HG02970 (cell line): ENCODE measurements at regions not wholly inside any gene's neighbourhood (a gene's known extent, or its start where the extent isn't known, plus 50 kb on each side); places are given as distances from the start of the nearest gene placed in this dataset.

Experiments
- ATAC-seq: cut with Tn5 transposase; IDR thresholded peaks from one replicate; pipeline ENCODE4 v1.9.1; 2021; ENCODE audit warnings: mild to moderate bottlenecking, moderate library complexity, moderate number of reproducible peaks; ENCODE audit not compliant: unreplicated experiment, low FRiP score

GRCh38 chr13:69579351-69579750, 528.3 kb upstream of the ATXN8OS start:
- ATAC-seq, result no peak

GRCh38 chr13:69571606-69572323, 535.9 kb upstream of the ATXN8OS start:
- no peak for ATAC-seq

GRCh38 chr13:69567514-69567913, 540.1 kb upstream of the ATXN8OS start:
- ATAC-seq, result no peak

GRCh38 chr13:69566104-69566716, 541.4 kb upstream of the ATXN8OS start:
- ATAC-seq, result no peak

GRCh38 chr13:69565334-69565733, 542.3 kb upstream of the ATXN8OS start:
- peak; percentile 82 for ATAC-seq

- ATAC-seq, result no peak
Measured at GRCh38 chr13:69556540-69557196, 551.0 kb upstream of the ATXN8OS start.

GRCh38 chr13:69553976-69554375, 553.6 kb upstream of the ATXN8OS start:
- no peak for ATAC-seq

GRCh38 chr13:69551193-69551592, 556.4 kb upstream of the ATXN8OS start:
- no peak for ATAC-seq

- no peak for ATAC-seq
Measured at GRCh38 chr13:69547780-69548179, 559.8 kb upstream of the ATXN8OS start.

GRCh38 chr13:69545551-69545950, 562.1 kb upstream of the ATXN8OS start:
- ATAC-seq, result no peak

- ATAC-seq, result no peak
Measured at GRCh38 chr13:69524459-69525150, 583.0 kb upstream of the ATXN8OS start.

- no peak for ATAC-seq
Measured at GRCh38 chr13:69496981-69497380, 610.6 kb upstream of the ATXN8OS start.

GRCh38 chr13:69495096-69495495, 612.5 kb upstream of the ATXN8OS start:
- ATAC-seq, result no peak

- ATAC-seq, result no peak
Measured at GRCh38 chr13:69487576-69487975, 620.0 kb upstream of the ATXN8OS start.

GRCh38 chr13:69485991-69486592, 621.5 kb upstream of the ATXN8OS start:
- ATAC-seq, result no peak

GRCh38 chr13:69477451-69477850, 630.2 kb upstream of the ATXN8OS start:
- ATAC-seq, result no peak

GRCh38 chr13:69474011-69474685, 633.5 kb upstream of the ATXN8OS start:
- no peak for ATAC-seq

GRCh38 chr13:69468624-69469023, 639.0 kb upstream of the ATXN8OS start:
- ATAC-seq, result no peak

GRCh38 chr13:69461397-69461796, 646.2 kb upstream of the ATXN8OS start:
- ATAC-seq, result no peak

GRCh38 chr13:69459346-69459745, 648.3 kb upstream of the ATXN8OS start:
- ATAC-seq, result no peak
